Testis (tissue), 2 donors: ENCODE measurements at regions not wholly inside any gene's neighbourhood (a gene's known extent, or its start where the extent isn't known, plus 50 kb on each side); places are given as distances from the start of the nearest gene placed in this dataset.
"Not testable (repeated sequence)": the region's sequence is repeated elsewhere in the genome, so short reads cannot be mapped to it uniquely, and the experiment has no call there.

Experiments
- DNase-seq: peaks from one replicate; pipeline ENCODE4 v3.0.0-alpha.2; 2019
- H3K27ac ChIP-seq, 2 donors: fragments of 200-600 bp; sonication (generic); one replicate each; pipeline ENCODE4 v1.5.1; 2019
- H3K27me3 ChIP-seq: fragments of 200-600 bp; sonication (generic); one replicate; pipeline ENCODE4 v1.5.1; 2019
- H3K36me3 ChIP-seq: fragments of 200-600 bp; sonication (generic); one replicate; pipeline ENCODE4 v1.5.1; 2017; ENCODE audit warnings: low read depth; ENCODE audit errors: missing control alignments
- H3K4me1 ChIP-seq: fragments of 200-600 bp; sonication (generic); one replicate; pipeline ENCODE4 v1.5.1; 2019
- H3K4me3 ChIP-seq, 2 donors: fragments of 200-600 bp; sonication (generic); one replicate each; pipeline ENCODE4 v1.5.1; 2017 to 2019
- H3K9me3 ChIP-seq: fragments of 200-600 bp; sonication (generic); one replicate; pipeline ENCODE4 v1.5.1; 2017
- POLR2A ChIP-seq: fragments of 450-650 bp; IDR thresholded peaks from one replicate; pipeline ENCODE4 v1.6.1; 2017; ENCODE audit warnings: antibody characterized with exemption, mild to moderate bottlenecking, moderate library complexity
- WGBS, 2 donors: methylation state at CpG; one replicate each; pipeline ENCODE4 v1.1.5; 2018; 5-methylcytosine and 5-hydroxymethylcytosine counted together
- intact Hi-C: fragments of 100-400 bp; cut with DNase I; formaldehyde crosslinking; loops from one replicate; pipeline ENCODE4 v1.15.1; 2023; ENCODE audit warnings: low total_unique reads
- TF ChIP-seq, protein P1 (sequence below), 3 experiments: fragments of 450-650 bp in 2 of 3; fragments of 200-600 bp in 1 of 3; sonication (generic) in 1 of 3; IDR thresholded peaks; one replicate each; pipeline ENCODE4 v1.5.1; 2016 to 2019; ENCODE audit warnings: antibody characterized with exemption in 3 of 3, mild to moderate bottlenecking in 2 of 3, moderate library complexity in 1 of 3

DNA sequence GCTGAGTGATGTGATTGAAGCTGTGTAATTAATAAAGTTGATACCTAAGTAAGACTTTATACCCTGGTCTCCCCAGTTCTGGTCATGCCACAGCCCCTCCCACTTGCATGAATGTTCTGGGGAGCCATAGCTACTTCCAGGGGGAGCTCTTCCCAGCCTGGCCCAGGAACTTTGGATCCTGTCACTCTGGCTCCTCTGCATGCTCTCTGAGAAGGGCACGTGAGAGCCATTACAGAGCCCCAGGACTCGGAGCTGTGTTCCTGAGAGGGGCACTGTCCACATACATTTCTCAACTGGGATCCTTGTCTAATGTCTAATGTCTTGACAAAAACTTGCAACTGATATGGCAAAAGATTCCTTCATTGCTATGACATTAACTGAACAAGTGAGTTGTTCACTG lies 173.9 kb upstream of the NPY start:
- no peak for DNase-seq
- 61 to 93% methylated on average over 2 of the region's 2 CpGs for WGBS, 2 donors

DNA sequence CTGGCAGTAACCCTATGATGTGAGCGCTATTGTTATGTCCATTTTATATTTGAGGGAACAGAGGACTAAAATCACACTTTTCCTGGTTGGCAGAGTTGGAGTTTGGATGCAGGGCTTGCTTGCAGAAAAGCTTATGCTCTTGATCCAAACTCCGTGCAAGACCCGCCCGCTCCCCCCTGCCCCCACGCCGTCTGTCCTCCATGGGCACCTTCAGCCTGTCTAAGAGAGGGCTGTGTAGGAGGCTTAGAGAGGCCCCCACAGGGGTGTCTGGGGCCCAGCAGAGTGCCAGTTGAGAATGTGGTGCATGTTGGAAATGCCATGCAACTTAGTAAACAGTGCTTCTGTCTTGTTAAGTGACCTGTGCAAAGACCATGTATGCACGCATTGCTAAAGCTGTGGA lies 170.5 kb upstream of the NPY start:
- H3K9me3 ChIP-seq: no peaks in the 10 kb centered on the region
- no peaks in the 10 kb centered on the region for H3K27me3 ChIP-seq
- TF ChIP-seq, protein P1, sequence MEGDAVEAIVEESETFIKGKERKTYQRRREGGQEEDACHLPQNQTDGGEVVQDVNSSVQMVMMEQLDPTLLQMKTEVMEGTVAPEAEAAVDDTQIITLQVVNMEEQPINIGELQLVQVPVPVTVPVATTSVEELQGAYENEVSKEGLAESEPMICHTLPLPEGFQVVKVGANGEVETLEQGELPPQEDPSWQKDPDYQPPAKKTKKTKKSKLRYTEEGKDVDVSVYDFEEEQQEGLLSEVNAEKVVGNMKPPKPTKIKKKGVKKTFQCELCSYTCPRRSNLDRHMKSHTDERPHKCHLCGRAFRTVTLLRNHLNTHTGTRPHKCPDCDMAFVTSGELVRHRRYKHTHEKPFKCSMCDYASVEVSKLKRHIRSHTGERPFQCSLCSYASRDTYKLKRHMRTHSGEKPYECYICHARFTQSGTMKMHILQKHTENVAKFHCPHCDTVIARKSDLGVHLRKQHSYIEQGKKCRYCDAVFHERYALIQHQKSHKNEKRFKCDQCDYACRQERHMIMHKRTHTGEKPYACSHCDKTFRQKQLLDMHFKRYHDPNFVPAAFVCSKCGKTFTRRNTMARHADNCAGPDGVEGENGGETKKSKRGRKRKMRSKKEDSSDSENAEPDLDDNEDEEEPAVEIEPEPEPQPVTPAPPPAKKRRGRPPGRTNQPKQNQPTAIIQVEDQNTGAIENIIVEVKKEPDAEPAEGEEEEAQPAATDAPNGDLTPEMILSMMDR (IDR thresholded peaks at IDR 0.05): no peak
- TF ChIP-seq POLR2A: no peak
- DNase-seq: no peak
- intact Hi-C loops: no loop called here
- no peak overlapping the region for H3K4me3 ChIP-seq
- no peaks in the 10 kb centered on the region for H3K36me3 ChIP-seq
- 93 to 94% methylated on average over 5 to 7 of the region's 7 CpGs for WGBS, 2 donors
- H3K27ac ChIP-seq: no peak overlapping the region
- no peaks in the 10 kb centered on the region for H3K4me1 ChIP-seq

More for the DNA sequence above, 173.9 kb upstream of the NPY start:
- Histone ChIP-seq H3K9me3 (no peaks in the 10 kb centered on the region), H3K27me3 (no peaks in the 10 kb centered on the region), H3K4me3 (no peak overlapping the region), H3K36me3 (no peaks in the 10 kb centered on the region), H3K27ac (no peak overlapping the region), H3K4me1 (no peaks in the 10 kb centered on the region)
- TF ChIP-seq, protein P1 (IDR thresholded peaks at IDR 0.05): no peak
- no peak for TF ChIP-seq POLR2A
- intact Hi-C loops: no loop called here

DNA sequence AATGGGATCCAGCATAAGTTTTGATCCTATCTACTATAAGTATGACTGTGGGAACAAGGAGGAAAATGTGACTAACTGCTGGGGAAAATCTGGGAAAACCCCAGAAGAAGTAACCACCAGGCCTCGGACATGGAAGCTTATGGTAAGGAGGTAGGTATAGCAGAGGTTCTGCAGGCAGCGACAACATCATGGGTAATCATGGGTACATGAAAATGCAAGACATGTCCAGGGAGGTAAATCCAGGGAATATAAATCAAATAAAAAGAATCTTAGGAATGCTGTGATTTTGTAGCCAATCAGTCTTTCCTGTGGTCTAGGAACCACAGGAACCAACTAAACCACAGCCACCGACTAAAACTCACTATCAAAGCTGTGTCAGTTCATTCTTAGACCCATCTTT lies 168.3 kb upstream of the NPY start:
- intact Hi-C loops: no loop called here
- TF ChIP-seq POLR2A: no peak
- TF ChIP-seq, protein P1 (IDR thresholded peaks at IDR 0.05): no peak
- Histone ChIP-seq H3K36me3 (no peaks in the 10 kb centered on the region), H3K27me3 (no peaks in the 10 kb centered on the region), H3K4me1 (no peaks in the 10 kb centered on the region), H3K27ac (no peak overlapping the region), H3K4me3 (no peak overlapping the region), H3K9me3 (no peaks in the 10 kb centered on the region)
- WGBS, 2 donors: 73% methylated on average over 3 of the region's 3 CpGs
- no peak for DNase-seq

DNA sequence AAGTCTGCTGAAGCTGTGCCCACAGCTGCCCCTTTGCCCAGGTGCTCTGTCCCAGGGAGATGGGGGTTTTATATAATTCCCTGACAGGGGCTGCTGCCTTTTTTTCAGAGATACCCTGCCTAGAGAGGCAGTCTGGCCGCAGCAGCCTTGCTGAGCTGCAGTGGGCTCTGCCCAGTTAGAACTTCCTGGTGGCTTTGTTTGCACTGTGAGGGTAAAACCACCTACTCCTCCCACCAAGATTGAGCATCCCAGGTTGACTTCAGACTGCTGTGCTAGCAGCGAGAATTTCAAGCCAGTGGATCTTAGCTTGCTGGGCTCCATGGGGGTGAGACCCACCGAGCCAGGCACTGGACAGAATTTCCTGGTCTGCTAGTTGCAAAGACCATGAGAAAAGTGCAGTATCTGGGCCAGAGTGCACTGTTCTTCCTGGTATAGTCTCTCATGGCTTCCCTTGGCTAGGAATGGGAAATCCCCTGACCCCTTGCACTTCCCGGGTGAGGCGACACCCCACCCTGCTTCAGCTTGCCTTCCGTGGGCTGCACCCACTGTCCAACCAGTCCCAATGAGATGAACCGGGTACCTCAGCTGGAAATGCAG lies 166.0 kb upstream of the NPY start:
- H3K4me1 ChIP-seq, H3K27me3 ChIP-seq, H3K9me3 ChIP-seq, H3K4me3 ChIP-seq, H3K36me3 ChIP-seq, intact Hi-C loops, H3K27ac ChIP-seq, DNase-seq: not testable (repeated sequence)
- 89% methylated on average over 7 of the region's 7 CpGs for WGBS, 2 donors

DNA sequence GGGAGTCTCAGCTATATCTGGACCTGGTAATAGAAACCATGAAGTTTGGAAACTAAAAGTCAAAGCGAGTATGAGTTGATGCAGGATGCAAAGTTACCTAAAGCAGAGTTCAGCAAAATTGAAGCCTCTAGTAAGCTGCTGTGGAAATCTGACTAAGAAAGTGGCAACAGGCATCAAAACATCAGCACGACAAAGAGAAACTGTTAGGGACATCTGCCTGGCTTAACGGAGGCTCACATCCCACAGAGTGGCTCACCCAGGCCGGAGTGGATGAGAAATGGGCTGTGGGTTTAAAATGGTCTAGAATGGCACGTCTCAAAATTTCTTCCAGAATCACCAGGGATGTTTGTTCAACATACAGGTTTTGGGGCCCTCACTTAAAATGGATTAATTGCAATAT lies 164.1 kb upstream of the NPY start:
- no peaks in the 10 kb centered on the region for H3K36me3 ChIP-seq
- no peaks in the 10 kb centered on the region for H3K9me3 ChIP-seq
- intact Hi-C loops: no loop called here
- H3K27me3 ChIP-seq: no peaks in the 10 kb centered on the region
- 79 to 82% methylated on average over 5 of the region's 5 CpGs for WGBS, 2 donors
- TF ChIP-seq, protein P1 (IDR thresholded peaks at IDR 0.05): no peak
- no peak for TF ChIP-seq POLR2A
- no peak overlapping the region for H3K4me3 ChIP-seq
- H3K27ac ChIP-seq: no peak overlapping the region
- no peaks in the 10 kb centered on the region for H3K4me1 ChIP-seq
- no peak for DNase-seq
